ENCODE measurements at regions not wholly inside any gene's neighbourhood (a gene's known extent, or its start where the extent isn't known, plus 50 kb on each side); places are given as distances from the start of the nearest gene placed in this dataset.

DNA sequence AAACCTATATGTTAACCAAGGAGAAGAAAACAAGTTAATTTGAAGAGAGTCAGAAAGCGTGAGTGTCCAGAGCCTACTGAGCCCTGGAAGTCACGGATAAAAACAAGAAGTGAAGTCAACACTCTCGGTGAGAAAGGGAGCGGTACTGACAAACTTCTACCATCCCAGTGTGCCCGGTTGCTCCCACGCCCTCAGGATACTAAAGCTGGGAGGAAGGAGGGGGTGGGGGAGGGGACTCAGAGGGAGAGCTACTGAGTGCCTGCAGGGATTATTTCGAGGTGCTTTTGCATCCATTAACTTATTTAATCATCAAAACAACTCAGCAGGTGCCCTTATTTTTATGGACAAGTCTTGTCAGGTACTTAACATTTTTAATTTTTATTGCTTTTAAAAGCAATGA lies 166.2 kb downstream of the ZIC5 start:
- no peak overlapping the region for H2AFZ ChIP-seq (ENCODE audit: low read depth, low read length)
- H3K4me2 ChIP-seq (ENCODE audit: insufficient read depth, low read length), result no peak overlapping the region
- H3K9ac ChIP-seq (ENCODE audit: low read depth, low read length), result no peak overlapping the region
- no peaks in the 10 kb centered on the region for H3K36me3 ChIP-seq (ENCODE audit: insufficient read depth, low read length)
- no peaks in the 10 kb centered on the region for H3K4me1 ChIP-seq (ENCODE audit: insufficient read depth, low read length)
- no peaks in the 10 kb centered on the region for H3K27me3 ChIP-seq (ENCODE audit: insufficient read depth, low read length, poor library complexity)
- H3K9me3 ChIP-seq (ENCODE audit: insufficient read depth, low read length, severe bottlenecking), result no peaks in the 10 kb centered on the region
- no peaks in the 10 kb centered on the region for H4K20me1 ChIP-seq (ENCODE audit: insufficient read depth, low read length)
- TF ChIP-seq, protein P1, sequence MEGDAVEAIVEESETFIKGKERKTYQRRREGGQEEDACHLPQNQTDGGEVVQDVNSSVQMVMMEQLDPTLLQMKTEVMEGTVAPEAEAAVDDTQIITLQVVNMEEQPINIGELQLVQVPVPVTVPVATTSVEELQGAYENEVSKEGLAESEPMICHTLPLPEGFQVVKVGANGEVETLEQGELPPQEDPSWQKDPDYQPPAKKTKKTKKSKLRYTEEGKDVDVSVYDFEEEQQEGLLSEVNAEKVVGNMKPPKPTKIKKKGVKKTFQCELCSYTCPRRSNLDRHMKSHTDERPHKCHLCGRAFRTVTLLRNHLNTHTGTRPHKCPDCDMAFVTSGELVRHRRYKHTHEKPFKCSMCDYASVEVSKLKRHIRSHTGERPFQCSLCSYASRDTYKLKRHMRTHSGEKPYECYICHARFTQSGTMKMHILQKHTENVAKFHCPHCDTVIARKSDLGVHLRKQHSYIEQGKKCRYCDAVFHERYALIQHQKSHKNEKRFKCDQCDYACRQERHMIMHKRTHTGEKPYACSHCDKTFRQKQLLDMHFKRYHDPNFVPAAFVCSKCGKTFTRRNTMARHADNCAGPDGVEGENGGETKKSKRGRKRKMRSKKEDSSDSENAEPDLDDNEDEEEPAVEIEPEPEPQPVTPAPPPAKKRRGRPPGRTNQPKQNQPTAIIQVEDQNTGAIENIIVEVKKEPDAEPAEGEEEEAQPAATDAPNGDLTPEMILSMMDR (IDR thresholded peaks at IDR 0.05; ENCODE audit: borderline replicate concordance, extremely low read depth, low read length, poor library complexity, severe bottlenecking), result no peak
- no peak for TF ChIP-seq EZH2 (IDR thresholded peaks at IDR 0.05; ENCODE audit: borderline replicate concordance, low read depth, low read length, severe bottlenecking)
- DNase-seq (no peak), ATAC-seq (ENCODE audit: insufficient read depth, low read depth) (no peak)
- H3K27ac ChIP-seq (ENCODE audit: low read length), result no peak overlapping the region
- no peak overlapping the region for H3K4me3 ChIP-seq (ENCODE audit: low read depth in 1 of 2, low read length in 2 of 2)
- H3K79me2 ChIP-seq (ENCODE audit: insufficient read depth, low read length), result no peaks in the 10 kb centered on the region

DNA sequence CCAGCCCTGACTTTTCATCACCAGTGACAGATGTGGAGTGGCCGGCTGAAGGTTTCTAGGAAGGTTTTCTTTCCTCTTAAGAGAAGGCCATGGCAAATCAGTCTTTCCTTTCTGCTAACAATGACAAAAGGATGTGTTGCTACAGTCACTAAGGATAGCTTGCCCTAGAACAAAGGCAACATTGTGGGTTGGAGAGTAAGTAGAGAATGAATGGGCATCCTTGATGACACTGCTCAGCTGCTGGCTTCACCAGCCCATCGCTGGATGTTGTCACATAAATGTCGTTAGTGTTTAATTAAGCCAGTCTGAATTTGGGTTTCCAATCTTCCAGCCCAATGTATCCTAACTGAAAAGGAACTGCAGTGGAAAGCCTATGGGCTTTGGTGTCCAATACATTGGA lies 168.4 kb downstream of the ZIC5 start:
- Histone ChIP-seq H3K27ac (ENCODE audit: low read length) (no peak overlapping the region), H3K4me2 (ENCODE audit: insufficient read depth, low read length) (no peak overlapping the region), H3K27me3 (ENCODE audit: insufficient read depth, low read length, poor library complexity) (no peaks in the 10 kb centered on the region), H3K9ac (ENCODE audit: low read depth, low read length) (no peak overlapping the region), H4K20me1 (ENCODE audit: insufficient read depth, low read length) (no peaks in the 10 kb centered on the region), H3K79me2 (ENCODE audit: insufficient read depth, low read length) (no peaks in the 10 kb centered on the region), H3K4me3 (ENCODE audit: low read depth in 1 of 2, low read length in 2 of 2) (no peak overlapping the region), H3K36me3 (ENCODE audit: insufficient read depth, low read length) (no peaks in the 10 kb centered on the region), H2AFZ (ENCODE audit: low read depth, low read length) (no peak overlapping the region), H3K9me3 (ENCODE audit: insufficient read depth, low read length, severe bottlenecking) (no peaks in the 10 kb centered on the region), H3K4me1 (ENCODE audit: insufficient read depth, low read length) (no peaks in the 10 kb centered on the region)
- ATAC-seq (ENCODE audit: insufficient read depth, low read depth) (no peak), DNase-seq (no peak)
- no peak for TF ChIP-seq EZH2 (IDR thresholded peaks at IDR 0.05; ENCODE audit: borderline replicate concordance, low read depth, low read length, severe bottlenecking)
- TF ChIP-seq, protein P1 (IDR thresholded peaks at IDR 0.05; ENCODE audit: borderline replicate concordance, extremely low read depth, low read length, poor library complexity, severe bottlenecking), result no peak

DNA sequence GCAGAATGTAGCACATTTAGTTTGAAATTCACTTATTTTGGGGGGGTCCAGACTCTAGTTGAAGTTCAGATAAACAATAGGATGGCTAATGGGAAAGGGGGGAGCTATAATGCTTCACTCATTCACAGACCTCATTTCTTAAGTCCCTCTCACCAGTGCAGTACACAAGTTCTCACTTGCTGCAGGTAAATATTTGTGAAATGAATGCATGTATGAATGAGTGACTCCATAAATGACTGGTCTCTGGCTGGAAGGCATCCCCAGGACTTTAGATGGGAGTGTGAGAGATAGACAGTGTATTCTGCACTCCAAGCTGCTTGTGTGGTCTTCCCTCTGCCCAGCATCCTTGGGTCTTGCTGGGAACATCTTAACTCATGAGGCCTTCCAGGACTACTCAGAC lies 169.2 kb downstream of the ZIC5 start:
- ATAC-seq (ENCODE audit: insufficient read depth, low read depth) (no peak), DNase-seq (no peak)
- no peak overlapping the region for H3K27ac ChIP-seq (ENCODE audit: low read length)
- H3K4me1 ChIP-seq (ENCODE audit: insufficient read depth, low read length), result no peaks in the 10 kb centered on the region
- H3K27me3 ChIP-seq (ENCODE audit: insufficient read depth, low read length, poor library complexity), result no peaks in the 10 kb centered on the region
- H4K20me1 ChIP-seq (ENCODE audit: insufficient read depth, low read length), result no peaks in the 10 kb centered on the region; the same call in 1 of the 2 replicates
- no peaks in the 10 kb centered on the region for H3K79me2 ChIP-seq (ENCODE audit: insufficient read depth, low read length)
- no peak overlapping the region for H3K4me3 ChIP-seq (ENCODE audit: low read depth in 1 of 2, low read length in 2 of 2)
- no peaks in the 10 kb centered on the region for H3K36me3 ChIP-seq (ENCODE audit: insufficient read depth, low read length)
- no peak overlapping the region for H2AFZ ChIP-seq (ENCODE audit: low read depth, low read length)
- H3K9ac ChIP-seq (ENCODE audit: low read depth, low read length), result no peak overlapping the region
- no peaks in the 10 kb centered on the region for H3K9me3 ChIP-seq (ENCODE audit: insufficient read depth, low read length, severe bottlenecking)
- no peak overlapping the region for H3K4me2 ChIP-seq (ENCODE audit: insufficient read depth, low read length)
- no peak for TF ChIP-seq EZH2 (IDR thresholded peaks at IDR 0.05; ENCODE audit: borderline replicate concordance, low read depth, low read length, severe bottlenecking)
- TF ChIP-seq, protein P1 (IDR thresholded peaks at IDR 0.05; ENCODE audit: borderline replicate concordance, extremely low read depth, low read length, poor library complexity, severe bottlenecking), result no peak

DNA sequence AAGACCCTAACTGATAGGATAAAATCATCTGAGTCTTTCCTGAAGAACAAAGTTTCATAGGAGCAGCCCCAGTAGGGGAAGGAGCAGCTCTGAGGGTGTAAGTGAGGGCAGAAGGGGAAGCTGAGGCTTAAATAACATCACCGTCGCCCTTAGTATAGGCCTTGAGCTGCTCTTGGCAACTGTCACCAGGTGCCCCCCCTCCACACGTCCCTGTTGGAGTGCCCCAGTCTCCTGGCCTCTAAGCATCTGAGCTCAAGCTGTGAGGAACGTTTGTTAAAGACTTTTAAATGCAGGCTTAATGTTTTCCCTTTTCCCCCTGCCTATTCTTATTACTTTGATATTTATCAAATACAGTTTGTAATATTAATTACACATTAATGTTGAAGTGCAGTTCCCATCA lies 170.6 kb downstream of the ZIC5 start:
- H3K4me2 ChIP-seq (ENCODE audit: insufficient read depth, low read length), result no peak overlapping the region

More for the DNA sequence above, 170.6 kb downstream of the ZIC5 start:
- H2AFZ ChIP-seq (ENCODE audit: low read depth, low read length), result no peak overlapping the region
- H3K9ac ChIP-seq (ENCODE audit: low read depth, low read length), result no peak overlapping the region
- no peaks in the 10 kb centered on the region for H3K9me3 ChIP-seq (ENCODE audit: insufficient read depth, low read length, severe bottlenecking)
- H3K36me3 ChIP-seq (ENCODE audit: insufficient read depth, low read length), result no peaks in the 10 kb centered on the region
- no peaks in the 10 kb centered on the region for H3K4me1 ChIP-seq (ENCODE audit: insufficient read depth, low read length)
- H4K20me1 ChIP-seq (ENCODE audit: insufficient read depth, low read length), result peaks cover 8% of the 10 kb centered on the region
- no peak for TF ChIP-seq EZH2 (IDR thresholded peaks at IDR 0.05; ENCODE audit: borderline replicate concordance, low read depth, low read length, severe bottlenecking)
- no peak for DNase-seq
- H3K79me2 ChIP-seq (ENCODE audit: insufficient read depth, low read length), result no peaks in the 10 kb centered on the region
- no peak overlapping the region for H3K27ac ChIP-seq (ENCODE audit: low read length)
- H3K27me3 ChIP-seq (ENCODE audit: insufficient read depth, low read length, poor library complexity), result no peaks in the 10 kb centered on the region
- H3K4me3 ChIP-seq (ENCODE audit: low read depth in 1 of 2, low read length in 2 of 2), result no peak overlapping the region
- no peak for ATAC-seq (ENCODE audit: insufficient read depth, low read depth)
